Keratinocyte (primary cell): ENCODE measurements at regions not wholly inside any gene's neighbourhood (a gene's known extent, or its start where the extent isn't known, plus 50 kb on each side); places are given as distances from the start of the nearest gene placed in this dataset.

Experiments used
- EZH2 ChIP-seq: IDR thresholded peaks from one replicate; pipeline ENCODE4 v1.6.1; 2012; ENCODE audit warnings: inconsistent platforms, mild to moderate bottlenecking, low read length, moderate library complexity
- TF ChIP-seq, protein P1 (sequence below), 3 experiments: IDR thresholded peaks in 1 of 3; conservative IDR thresholded peaks in 1 of 3; optimal IDR thresholded peaks in 1 of 3; 2 replicates in 2 of 3; 3 replicates in 1 of 3; pipeline versions ENCODE3 to v1.5.1; 2011; ENCODE audit warnings: low read length in 3 of 3, mild to moderate bottlenecking in 3 of 3, moderate library complexity in 2 of 3, control low read depth in 1 of 3, inconsistent platforms in 1 of 3; ENCODE audit not compliant: insufficient read depth in 2 of 3; ENCODE audit errors: extremely low read depth in 1 of 3

DNA sequence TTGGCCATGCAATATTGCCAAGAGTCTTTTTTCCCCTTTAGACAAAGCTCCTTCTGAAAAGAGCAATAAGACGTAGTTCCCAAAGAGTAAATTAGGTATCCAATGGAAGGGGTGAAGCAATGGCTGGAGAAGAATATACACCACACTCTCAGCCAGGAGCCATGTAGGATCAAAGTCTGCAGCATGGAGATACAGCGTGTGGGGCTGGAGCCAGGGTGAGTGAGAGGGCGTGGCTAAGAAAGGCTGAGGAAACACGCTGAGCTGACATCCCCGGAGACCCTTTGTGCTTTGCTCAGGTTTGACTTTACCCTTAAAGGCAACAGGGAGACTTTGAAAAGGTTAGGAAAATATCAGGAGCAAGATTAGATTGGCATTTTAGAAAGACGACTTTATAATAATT, 87.1 kb upstream of the ELL2 start:
- TF ChIP-seq, protein P1, sequence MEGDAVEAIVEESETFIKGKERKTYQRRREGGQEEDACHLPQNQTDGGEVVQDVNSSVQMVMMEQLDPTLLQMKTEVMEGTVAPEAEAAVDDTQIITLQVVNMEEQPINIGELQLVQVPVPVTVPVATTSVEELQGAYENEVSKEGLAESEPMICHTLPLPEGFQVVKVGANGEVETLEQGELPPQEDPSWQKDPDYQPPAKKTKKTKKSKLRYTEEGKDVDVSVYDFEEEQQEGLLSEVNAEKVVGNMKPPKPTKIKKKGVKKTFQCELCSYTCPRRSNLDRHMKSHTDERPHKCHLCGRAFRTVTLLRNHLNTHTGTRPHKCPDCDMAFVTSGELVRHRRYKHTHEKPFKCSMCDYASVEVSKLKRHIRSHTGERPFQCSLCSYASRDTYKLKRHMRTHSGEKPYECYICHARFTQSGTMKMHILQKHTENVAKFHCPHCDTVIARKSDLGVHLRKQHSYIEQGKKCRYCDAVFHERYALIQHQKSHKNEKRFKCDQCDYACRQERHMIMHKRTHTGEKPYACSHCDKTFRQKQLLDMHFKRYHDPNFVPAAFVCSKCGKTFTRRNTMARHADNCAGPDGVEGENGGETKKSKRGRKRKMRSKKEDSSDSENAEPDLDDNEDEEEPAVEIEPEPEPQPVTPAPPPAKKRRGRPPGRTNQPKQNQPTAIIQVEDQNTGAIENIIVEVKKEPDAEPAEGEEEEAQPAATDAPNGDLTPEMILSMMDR (optimal IDR thresholded peaks at IDR 0.05 in 1 of 3, IDR thresholded peaks at IDR 0.05 in 1 of 3, conservative IDR thresholded peaks at IDR 0.05 in 1 of 3; ENCODE audit: extremely low read depth in 1 of 3, insufficient read depth in 2 of 3, low read length in 3 of 3) = no peak
- no peak for TF ChIP-seq EZH2
